ENCODE measurements at regions not wholly inside any gene's neighbourhood (a gene's known extent, or its start where the extent isn't known, plus 50 kb on each side); places are given as distances from the start of the nearest gene placed in this dataset.

GRCh38 chrX:20479896-20480295, 213.2 kb upstream of the RPS6KA3 start:
- H3K4me1 Mint-ChIP-seq = no peaks in the 10 kb centered on the region
- Histone ChIP-seq H3K9ac (ENCODE audit: extremely low read depth, low read length, poor library complexity, severe bottlenecking) (no peak overlapping the region), H3K9me3 (ENCODE audit: control insufficient read depth, low read length) (no peaks in the 10 kb centered on the region), H3K27me3 (ENCODE audit: control insufficient read depth, insufficient read depth, low read length, poor library complexity, severe bottlenecking) (no peaks in the 10 kb centered on the region), H3K4me3 (ENCODE audit: low read length) (no peak overlapping the region), H3K27ac (ENCODE audit: low read depth, low read length) (no peak overlapping the region), H3K36me3 (ENCODE audit: control insufficient read depth, insufficient read depth, low read length) (no peaks in the 10 kb centered on the region), H3K4me1 (ENCODE audit: control insufficient read depth, insufficient read depth, low read length) (no peaks in the 10 kb centered on the region)
- TF ChIP-seq CTCF (conservative IDR thresholded peaks at IDR 0.05) = no peak
- WGBS, 2 experiments (ENCODE audit: insufficient coverage in 1 of 2, insufficient read length in 1 of 2) = 73% methylated on average over 3 of the region's 4 CpGs; no CpG with 5 or more reads in 1 of the 2 experiments
- no peak overlapping the region for H3K27ac Mint-ChIP-seq
- DNase-seq = no peak
- H3K4me3 Mint-ChIP-seq = no peak overlapping the region
- peaks cover 40% of the 10 kb centered on the region for H3K9me3 Mint-ChIP-seq
- peaks cover 25% of the 10 kb centered on the region for H3K27me3 Mint-ChIP-seq (ENCODE audit: insufficient read depth)
- H3K36me3 Mint-ChIP-seq (ENCODE audit: low read depth) = no peaks in the 10 kb centered on the region

- Mint-ChIP-seq H3K27me3 (ENCODE audit: insufficient read depth) (peaks cover 22% of the 10 kb centered on the region), H3K9me3 (peaks cover 39% of the 10 kb centered on the region), H3K27ac (no peak overlapping the region), H3K4me3 (no peak overlapping the region), H3K36me3 (ENCODE audit: low read depth) (no peaks in the 10 kb centered on the region), H3K4me1 (no peaks in the 10 kb centered on the region)
- Histone ChIP-seq H3K27ac (ENCODE audit: low read depth, low read length) (no peak overlapping the region), H3K27me3 (ENCODE audit: control insufficient read depth, insufficient read depth, low read length, poor library complexity, severe bottlenecking) (no peaks in the 10 kb centered on the region), H3K9me3 (ENCODE audit: control insufficient read depth, low read length) (no peaks in the 10 kb centered on the region), H3K36me3 (ENCODE audit: control insufficient read depth, insufficient read depth, low read length) (no peaks in the 10 kb centered on the region), H3K9ac (ENCODE audit: extremely low read depth, low read length, poor library complexity, severe bottlenecking) (no peak overlapping the region), H3K4me1 (ENCODE audit: control insufficient read depth, insufficient read depth, low read length) (no peaks in the 10 kb centered on the region), H3K4me3 (ENCODE audit: low read length) (no peak overlapping the region)
- no peak for TF ChIP-seq CTCF (conservative IDR thresholded peaks at IDR 0.05)
- no CpG with 5 or more reads among the region's 2 CpGs for WGBS, 2 experiments (ENCODE audit: insufficient coverage in 1 of 2, insufficient read length in 1 of 2)
- DNase-seq = no peak
These were observed 212.3 kb upstream of the RPS6KA3 start for GRCh38 chrX:20479048-20479447.

GRCh38 chrX:20477836-20478524, 211.3 kb upstream of the RPS6KA3 start:
- no peaks in the 10 kb centered on the region for H3K27me3 ChIP-seq (ENCODE audit: control insufficient read depth, insufficient read depth, low read length, poor library complexity, severe bottlenecking)
- no peak overlapping the region for H3K9ac ChIP-seq (ENCODE audit: extremely low read depth, low read length, poor library complexity, severe bottlenecking)
- Mint-ChIP-seq H3K4me3 (no peak overlapping the region), H3K36me3 (ENCODE audit: low read depth) (no peaks in the 10 kb centered on the region), H3K27me3 (ENCODE audit: insufficient read depth) (peaks cover 16% of the 10 kb centered on the region), H3K27ac (no peak overlapping the region), H3K4me1 (no peaks in the 10 kb centered on the region), H3K9me3 (peaks cover 39% of the 10 kb centered on the region)
- DNase-seq = no peak
- no peaks in the 10 kb centered on the region for H3K4me1 ChIP-seq (ENCODE audit: control insufficient read depth, insufficient read depth, low read length)
- 90 to 100% methylated on average over 3 to 8 of the region's 8 CpGs for WGBS, 2 experiments (ENCODE audit: insufficient coverage in 1 of 2, insufficient read length in 1 of 2)
- no peaks in the 10 kb centered on the region for H3K9me3 ChIP-seq (ENCODE audit: control insufficient read depth, low read length)
- no peaks in the 10 kb centered on the region for H3K36me3 ChIP-seq (ENCODE audit: control insufficient read depth, insufficient read depth, low read length)
- TF ChIP-seq CTCF (conservative IDR thresholded peaks at IDR 0.05) = no peak
- no peak overlapping the region for H3K4me3 ChIP-seq (ENCODE audit: low read length)
- H3K27ac ChIP-seq (ENCODE audit: low read depth, low read length) = no peak overlapping the region
